Type B pancreatic cell (in vitro differentiated cells): ENCODE measurements at regions not wholly inside any gene's neighbourhood (a gene's known extent, or its start where the extent isn't known, plus 50 kb on each side); places are given as distances from the start of the nearest gene placed in this dataset.

ENCODE experiments used
- DNase-seq: peaks from one replicate; pipeline ENCODE4 v3.0.0; 2021; ENCODE audit warnings: mixed read lengths; ENCODE audit not compliant: unreplicated experiment; ENCODE audit errors: extremely low spot score
- H3K27ac Mint-ChIP-seq: 2 replicates; pipeline ENCODE4 v1.8.0; 2021; ENCODE audit warnings: mild to moderate bottlenecking, mixed read lengths
- H3K27me3 Mint-ChIP-seq: 2 replicates; pipeline ENCODE4 v1.8.0; 2021; ENCODE audit warnings: mixed read lengths
- H3K36me3 Mint-ChIP-seq: 2 replicates; pipeline ENCODE4 v1.8.0; 2021; ENCODE audit warnings: mixed read lengths
- H3K4me1 Mint-ChIP-seq: one replicate; pipeline ENCODE4 v1.8.0; 2021; ENCODE audit warnings: mixed read lengths; ENCODE audit not compliant: unreplicated experiment
- H3K4me3 Mint-ChIP-seq: 2 replicates; pipeline ENCODE4 v1.8.0; 2021; ENCODE audit warnings: mild to moderate bottlenecking, mixed read lengths
- H3K9me3 Mint-ChIP-seq: 2 replicates; pipeline ENCODE4 v1.8.0; 2021; ENCODE audit warnings: mixed read lengths
- CTCF ChIP-seq: fragments of 200-600 bp; sonication (generic); conservative IDR thresholded peaks from 2 replicates; pipeline ENCODE4 v1.5.0; 2021; ENCODE audit warnings: antibody characterized with exemption, mild to moderate bottlenecking

- Mint-ChIP-seq H3K36me3 (no peaks in the 10 kb centered on the region), H3K27me3 (peaks cover 11% of the 10 kb centered on the region), H3K4me3 (no peak overlapping the region), H3K4me1 (no peaks in the 10 kb centered on the region), H3K27ac (no peak overlapping the region), H3K9me3 (peaks cover 4% of the 10 kb centered on the region)
- no peak for DNase-seq
- TF ChIP-seq CTCF: no peak
Observed at GRCh38 chr4:10288830-10289537, 168.2 kb downstream of the ZNF518B start.

GRCh38 chr4:10285028-10285427, 168.4 kb upstream of the WDR1 start:
- Mint-ChIP-seq H3K36me3 (no peaks in the 10 kb centered on the region), H3K4me3 (no peak overlapping the region), H3K4me1 (no peaks in the 10 kb centered on the region), H3K9me3 (no peaks in the 10 kb centered on the region), H3K27ac (no peak overlapping the region), H3K27me3 (peaks cover 4% of the 10 kb centered on the region)
- DNase-seq: no peak
- no peak for TF ChIP-seq CTCF

GRCh38 chr4:10283761-10284160, 167.2 kb upstream of the WDR1 start:
- no peak for DNase-seq
- H3K36me3 Mint-ChIP-seq: no peaks in the 10 kb centered on the region
- H3K27ac Mint-ChIP-seq: no peak overlapping the region
- peaks cover 4% of the 10 kb centered on the region for H3K27me3 Mint-ChIP-seq
- H3K4me1 Mint-ChIP-seq: no peaks in the 10 kb centered on the region
- TF ChIP-seq CTCF: no peak
- no peak overlapping the region for H3K4me3 Mint-ChIP-seq
- no peaks in the 10 kb centered on the region for H3K9me3 Mint-ChIP-seq

GRCh38 chr4:10281996-10282395, 165.4 kb upstream of the WDR1 start:
- Mint-ChIP-seq H3K36me3 (no peaks in the 10 kb centered on the region), H3K27ac (no peak overlapping the region), H3K4me1 (no peaks in the 10 kb centered on the region), H3K27me3 (no peaks in the 10 kb centered on the region), H3K9me3 (no peaks in the 10 kb centered on the region), H3K4me3 (no peak overlapping the region)
- no peak for DNase-seq
- no peak for TF ChIP-seq CTCF

GRCh38 chr4:10279261-10279660, 162.7 kb upstream of the WDR1 start:
- Mint-ChIP-seq H3K36me3 (no peaks in the 10 kb centered on the region), H3K4me1 (no peaks in the 10 kb centered on the region), H3K4me3 (no peak overlapping the region), H3K27me3 (no peaks in the 10 kb centered on the region), H3K9me3 (no peaks in the 10 kb centered on the region), H3K27ac (no peak overlapping the region)
- TF ChIP-seq CTCF: no peak
- no peak for DNase-seq
